HFFc6 (cell line): ENCODE measurements at regions not wholly inside any gene's neighbourhood (a gene's known extent, or its start where the extent isn't known, plus 50 kb on each side); places are given as distances from the start of the nearest gene placed in this dataset.

Source experiments
- DNase-seq: peaks from one replicate; pipeline ENCODE4 v3.0.0-alpha.2; 2018
- H3K27ac Mint-ChIP-seq: 2 replicates; pipeline ENCODE4 v1.8.0; 2020; ENCODE audit warnings: mild to moderate bottlenecking, mixed read lengths
- H3K27me3 Mint-ChIP-seq: 2 replicates; pipeline ENCODE4 v1.8.0; 2021; ENCODE audit warnings: mild to moderate bottlenecking, moderate library complexity, mixed read lengths; ENCODE audit not compliant: insufficient read depth
- H3K36me3 Mint-ChIP-seq: 2 replicates; pipeline ENCODE4 v1.8.0; 2021; ENCODE audit warnings: low read depth, mixed read lengths
- H3K4me1 Mint-ChIP-seq: 2 replicates; pipeline ENCODE4 v1.8.0; 2020; ENCODE audit warnings: low read depth, mixed read lengths
- H3K4me3 Mint-ChIP-seq: 2 replicates; pipeline ENCODE4 v1.8.0; 2020; ENCODE audit warnings: mild to moderate bottlenecking, moderate library complexity, mixed read lengths
- H3K9me3 Mint-ChIP-seq: 2 replicates; pipeline ENCODE4 v1.8.0; 2020; ENCODE audit warnings: mild to moderate bottlenecking, mixed read lengths
- CTCF ChIP-seq: fragments of 200-600 bp; sonication (generic); IDR thresholded peaks from 2 replicates; pipeline ENCODE4 v1.5.0; 2021; ENCODE audit warnings: antibody characterized with exemption, mild to moderate bottlenecking

GRCh38 chr21:28496517-28496916 is 496.2 kb downstream of the LTN1 start:
- no peak for DNase-seq
- H3K9me3 Mint-ChIP-seq: no peaks in the 10 kb centered on the region
- no peaks in the 10 kb centered on the region for H3K36me3 Mint-ChIP-seq
- H3K4me3 Mint-ChIP-seq: no peak overlapping the region
- no peaks in the 10 kb centered on the region for H3K27me3 Mint-ChIP-seq
- TF ChIP-seq CTCF: no peak
- H3K4me1 Mint-ChIP-seq: no peaks in the 10 kb centered on the region
- H3K27ac Mint-ChIP-seq: no peak overlapping the region

- H3K27me3 Mint-ChIP-seq: no peaks in the 10 kb centered on the region
- peaks cover 12% of the 10 kb centered on the region for H3K4me1 Mint-ChIP-seq
- H3K27ac Mint-ChIP-seq: no peak overlapping the region
- H3K4me3 Mint-ChIP-seq: no peak overlapping the region
- no peaks in the 10 kb centered on the region for H3K9me3 Mint-ChIP-seq
- DNase-seq: no peak
- no peaks in the 10 kb centered on the region for H3K36me3 Mint-ChIP-seq
- no peak for TF ChIP-seq CTCF
These were observed 500.6 kb downstream of the LTN1 start for GRCh38 chr21:28492127-28492526.

GRCh38 chr21:28489821-28490350 is 502.8 kb downstream of the LTN1 start:
- Mint-ChIP-seq H3K4me1 (peaks cover 27% of the 10 kb centered on the region), H3K4me3 (no peak overlapping the region), H3K27ac (no peak overlapping the region), H3K27me3 (no peaks in the 10 kb centered on the region), H3K36me3 (peaks cover 5% of the 10 kb centered on the region; the same call in 1 of the 2 replicates), H3K9me3 (no peaks in the 10 kb centered on the region)
- DNase-seq: no peak
- no peak for TF ChIP-seq CTCF

GRCh38 chr21:28489162-28489561 is 503.5 kb downstream of the LTN1 start:
- Mint-ChIP-seq H3K27ac (no peak overlapping the region), H3K9me3 (no peaks in the 10 kb centered on the region), H3K36me3 (peaks cover 5% of the 10 kb centered on the region; the same call in 1 of the 2 replicates), H3K4me1 (peaks cover 27% of the 10 kb centered on the region), H3K27me3 (no peaks in the 10 kb centered on the region), H3K4me3 (no peak overlapping the region)
- no peak for DNase-seq
- no peak for TF ChIP-seq CTCF

GRCh38 chr21:28487455-28488070 is 505.1 kb downstream of the LTN1 start:
- Mint-ChIP-seq H3K9me3 (no peaks in the 10 kb centered on the region), H3K36me3 (peaks cover 5% of the 10 kb centered on the region; the same call in 1 of the 2 replicates), H3K27ac (peak overlapping the region; percentile 52), H3K4me3 (peak overlapping the region; percentile 11; the same call in 1 of the 2 replicates), H3K27me3 (no peaks in the 10 kb centered on the region), H3K4me1 (peaks cover 42% of the 10 kb centered on the region)
- 0 out of 2 replicates have a peak, but pooled peaks have one; percentile 11 for TF ChIP-seq CTCF
- DNase-seq: peak; percentile 29
